ENCODE measurements at regions not wholly inside any gene's neighbourhood (a gene's known extent, or its start where the extent isn't known, plus 50 kb on each side); places are given as distances from the start of the nearest gene placed in this dataset.
A peak's percentile ranks its signal among the peaks of the same experiment; 100 is the strongest.
"Not testable (repeated sequence)": the region's sequence is repeated elsewhere in the genome, so short reads cannot be mapped to it uniquely, and the experiment has no call there.

GRCh38 chr6:82103171-82103570 lies 144.4 kb downstream of the IBTK start:
- H3K4me3 ChIP-seq (ENCODE audit: low read depth, low read length); CTCF ChIA-PET; POLR2A ChIA-PET; H3K27ac ChIP-seq (ENCODE audit: extremely low read depth, low read depth, low read length); H3K9me3 ChIP-seq (ENCODE audit: control insufficient read depth, insufficient read depth, low read depth, low read length); H3K36me3 ChIP-seq (ENCODE audit: control insufficient read depth in 2 of 2, insufficient read depth in 1 of 2, low read length in 2 of 2); H3K4me1 ChIP-seq (ENCODE audit: control insufficient read depth, insufficient read depth, low read length): not testable (repeated sequence)
- TF ChIP-seq ZNF529 (tag by site-specific recombination; IDR thresholded peaks at IDR 0.05; ENCODE audit: insufficient replicate concordance), result peak; percentile 53

- H3K36me3 ChIP-seq (ENCODE audit: control insufficient read depth in 2 of 2, insufficient read depth in 1 of 2, low read length in 2 of 2); H3K4me3 ChIP-seq (ENCODE audit: low read depth, low read length); POLR2A ChIA-PET; H3K9me3 ChIP-seq (ENCODE audit: control insufficient read depth, insufficient read depth, low read depth, low read length); CTCF ChIA-PET; H3K27ac ChIP-seq (ENCODE audit: extremely low read depth, low read depth, low read length); H3K4me1 ChIP-seq (ENCODE audit: control insufficient read depth, insufficient read depth, low read length): not testable (repeated sequence)
- TF ChIP-seq ZBTB48 (tag by site-specific recombination; IDR thresholded peaks at IDR 0.05), result peak; percentile 72
- peak; percentile 34; the same call in 1 of the 2 replicates for TF ChIP-seq ZNF2 (tag by site-specific recombination; IDR thresholded peaks at IDR 0.05)
- TF ChIP-seq ZFP69B (tag by site-specific recombination; IDR thresholded peaks at IDR 0.05), result peak; percentile 84; the same call in 1 of the 2 replicates
- TF ChIP-seq GLIS1 (tag by site-specific recombination; IDR thresholded peaks at IDR 0.05), result 0 out of 2 replicates have a peak, but pooled peaks have one; percentile 28
- peak; percentile 42; the same call in 1 of the 2 replicates for TF ChIP-seq ZNF341 (tag by site-specific recombination; IDR thresholded peaks at IDR 0.05; ENCODE audit: low read depth)
- TF ChIP-seq FEZF1 (tag by site-specific recombination; IDR thresholded peaks at IDR 0.05), result peak; percentile 58; the same call in 1 of the 2 replicates
- TF ChIP-seq SP3 (tag by site-specific recombination; IDR thresholded peaks at IDR 0.05), result 0 out of 2 replicates have a peak, but pooled peaks have one; percentile 17
- TF ChIP-seq KLF9 (tag by site-specific recombination; IDR thresholded peaks at IDR 0.05; ENCODE audit: low read depth), result 0 out of 2 replicates have a peak, but pooled peaks have one; percentile 31
- 0 out of 2 replicates have a peak, but pooled peaks have one; percentile 18 for TF ChIP-seq KLF17 (tag by site-specific recombination; IDR thresholded peaks at IDR 0.05)
- TF ChIP-seq IKZF3 (tag by site-specific recombination; IDR thresholded peaks at IDR 0.05), result peak; percentile 93
- TF ChIP-seq YY1 (tag by site-specific recombination; IDR thresholded peaks at IDR 0.05), result peak; percentile 53
- peak; percentile 77 for TF ChIP-seq GLIS2 (tag by site-specific recombination; IDR thresholded peaks at IDR 0.05)
- TF ChIP-seq ZNF335 (tag by site-specific recombination; conservative IDR thresholded peaks at IDR 0.05), result peak; percentile 63
- TF ChIP-seq PRDM10 (tag by site-specific recombination; IDR thresholded peaks at IDR 0.05), result 0 out of 2 replicates have a peak, but pooled peaks have one; percentile 10
- TF ChIP-seq KLF1 (tag by site-specific recombination; IDR thresholded peaks at IDR 0.05), result peak; percentile 55
- peak; percentile 4; the same call in 1 of the 2 replicates for TF ChIP-seq EGR2 (tag by site-specific recombination; IDR thresholded peaks at IDR 0.05; ENCODE audit: low read depth)
- TF ChIP-seq PATZ1 (tag by site-specific recombination; IDR thresholded peaks at IDR 0.05), result 0 out of 2 replicates have a peak, but pooled peaks have one; percentile 21
- TF ChIP-seq ZNF692 (tag by site-specific recombination; IDR thresholded peaks at IDR 0.05), result peak; percentile 71
- peak; percentile 15; the same call in 1 of the 2 replicates for TF ChIP-seq ZBTB6 (tag by site-specific recombination; IDR thresholded peaks at IDR 0.05)
- TF ChIP-seq ZNF561 (tag by site-specific recombination; IDR thresholded peaks at IDR 0.05; ENCODE audit: borderline replicate concordance), result peak; percentile 52; the same call in 1 of the 2 replicates
Measured at GRCh38 chr6:82101374-82102114, 146.0 kb downstream of the IBTK start.

All from HEK293 (cell line).